ENCODE measurements at regions not wholly inside any gene's neighbourhood (a gene's known extent, or its start where the extent isn't known, plus 50 kb on each side); places are given as distances from the start of the nearest gene placed in this dataset.

GRCh38 chr3:67957268-67957667 lies 302.9 kb upstream of the SUCLG2 start:
- H3K27me3 ChIP-seq (ENCODE audit: insufficient read depth, low read length) = no peaks in the 10 kb centered on the region
- H3K4me3 Mint-ChIP-seq = no peak overlapping the region
- no peaks in the 10 kb centered on the region for H3K36me3 Mint-ChIP-seq
- peaks cover 0 to 26% (median 11%) of the 10 kb centered on the region in 8 donors for H3K9me3 Mint-ChIP-seq
- no peak overlapping the region for H3K27ac ChIP-seq (ENCODE audit: low read depth, low read length)
- CTCF ChIA-PET (ENCODE audit: partially characterized antibody) = interaction anchor here (2.3 kb wide), 1 partner anchor 9 kb away, joined by 9 read pairs; no protein-coding TSS in a partner anchor
- no peaks in the 10 kb centered on the region for H3K9me3 ChIP-seq (ENCODE audit: control insufficient read depth in 1 of 2, low read length in 2 of 2)
- H3K4me1 ChIP-seq (ENCODE audit: insufficient read depth, low read length) = no peaks in the 10 kb centered on the region
- H3K27ac Mint-ChIP-seq = no peak overlapping the region
- intact Hi-C loops (cut with micrococcal nuclease) = no loop called here
- no peak overlapping the region for H3K4me3 ChIP-seq (ENCODE audit: low read length in 2 of 2)
- peaks cover 0 to 7% (median 3%) of the 10 kb centered on the region in 4 donors for H3K4me1 Mint-ChIP-seq
- POLR2A ChIA-PET (ENCODE audit: partially characterized antibody) = no interaction called here
- no peaks in the 10 kb centered on the region for H3K36me3 ChIP-seq (ENCODE audit: insufficient read depth, low read length)
- peaks cover 1 to 2% of the 10 kb centered on the region in 2 donors for H3K27me3 Mint-ChIP-seq
- no peak for DNase-seq

GRCh38 chr3:67947808-67948508 lies 293.5 kb upstream of the SUCLG2 start:
- POLR2A ChIA-PET (ENCODE audit: partially characterized antibody) = interaction anchor here (0.6 to 1.9 kb wide), 10 partner anchors 9 to 865 kb away, joined by 3 to 12 read pairs (median 4); partner anchors contain the start of gene SUCLG2
- Histone ChIP-seq H3K27ac (ENCODE audit: low read depth, low read length) (no peak overlapping the region), H3K36me3 (ENCODE audit: insufficient read depth, low read length) (no peaks in the 10 kb centered on the region), H3K9me3 (ENCODE audit: control insufficient read depth in 1 of 2, low read length in 2 of 2) (no peaks in the 10 kb centered on the region), H3K4me1 (ENCODE audit: insufficient read depth, low read length) (peaks cover 27% of the 10 kb centered on the region), H3K4me3 (ENCODE audit: low read length in 2 of 2) (peak overlapping the region; percentile 24 to 51), H3K27me3 (ENCODE audit: insufficient read depth, low read length) (no peaks in the 10 kb centered on the region)
- Mint-ChIP-seq H3K4me3 (peak overlapping the region; percentile 81 to 95 (median 84)), H3K36me3 (no peaks in the 10 kb centered on the region), H3K9me3 (peaks cover 0 to 17% (median 6%) of the 10 kb centered on the region in 8 donors), H3K27ac (peak overlapping the region; percentile 59 to 95 (median 86)), H3K27me3 (no peaks in the 10 kb centered on the region), H3K4me1 (peaks cover 21 to 46% (median 29%) of the 10 kb centered on the region in 4 donors)
- CTCF ChIA-PET (ENCODE audit: partially characterized antibody) = interaction anchor here (0.7 to 2.1 kb wide), 14 partner anchors 9 to 277 kb away, joined by 3 to 10 read pairs (median 4); no protein-coding TSS in a partner anchor
- DNase-seq = peak; percentile 75 to 86 (median 82)
- intact Hi-C loops (cut with micrococcal nuclease) = loop anchor here (1.0 to 10.0 kb wide), 5 partner anchors 59 to 309 kb away; partner anchors contain the start of gene SUCLG2

GRCh38 chr3:67946436-67946835 lies 292.0 kb upstream of the SUCLG2 start:
- ChIA-PET CTCF (ENCODE audit: partially characterized antibody) (no interaction called here), POLR2A (ENCODE audit: partially characterized antibody) (no interaction called here)
- Mint-ChIP-seq H3K9me3 (peaks cover 0 to 9% (median under 1%) of the 10 kb centered on the region in 8 donors), H3K27ac (peak overlapping the region in 1 of 7 donors; percentile 32), H3K4me1 (peaks cover 21 to 49% (median 31%) of the 10 kb centered on the region in 4 donors), H3K27me3 (no peaks in the 10 kb centered on the region), H3K36me3 (no peaks in the 10 kb centered on the region), H3K4me3 (peak overlapping the region in 2 of 8 donors; percentile 7 to 26)
- peaks cover 27% of the 10 kb centered on the region for H3K4me1 ChIP-seq (ENCODE audit: insufficient read depth, low read length)
- H3K4me3 ChIP-seq (ENCODE audit: low read length in 2 of 2) = no peak overlapping the region
- DNase-seq = no peak
- H3K9me3 ChIP-seq (ENCODE audit: control insufficient read depth in 1 of 2, low read length in 2 of 2) = no peaks in the 10 kb centered on the region
- no peak overlapping the region for H3K27ac ChIP-seq (ENCODE audit: low read depth, low read length)
- intact Hi-C loops (cut with micrococcal nuclease) = loop anchor here (5.0 to 10.0 kb wide), 3 partner anchors 61 to 292 kb away; partner anchors contain the start of gene SUCLG2
- no peaks in the 10 kb centered on the region for H3K36me3 ChIP-seq (ENCODE audit: insufficient read depth, low read length)
- no peaks in the 10 kb centered on the region for H3K27me3 ChIP-seq (ENCODE audit: insufficient read depth, low read length)

DNA sequence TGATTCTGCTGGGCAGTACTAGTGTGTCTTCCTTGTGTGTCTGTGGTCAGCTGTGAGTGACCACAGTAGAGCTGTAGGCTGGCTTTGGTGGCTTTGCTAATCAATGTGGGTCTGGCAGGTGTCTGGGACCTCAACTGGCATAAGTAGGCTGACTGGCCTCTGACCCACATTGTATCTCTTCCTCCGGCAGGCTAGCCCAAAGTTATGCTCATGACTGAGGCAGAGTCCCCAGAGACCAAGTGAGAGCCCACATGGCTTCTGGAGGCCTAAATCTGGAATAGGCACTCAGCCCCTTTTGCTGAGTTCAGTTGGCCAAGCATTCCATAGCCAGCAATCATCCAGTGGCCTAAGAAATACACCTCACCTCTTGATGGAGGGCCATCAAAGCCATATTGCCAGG lies 289.1 kb upstream of the SUCLG2 start:
- no peak for DNase-seq
- no peaks in the 10 kb centered on the region for H3K36me3 ChIP-seq (ENCODE audit: insufficient read depth, low read length)
- Mint-ChIP-seq H3K4me1 (peaks cover 17 to 46% (median 29%) of the 10 kb centered on the region in 4 donors), H3K27me3 (no peaks in the 10 kb centered on the region), H3K4me3 (no peak overlapping the region), H3K9me3 (peaks cover 0 to 5% (median 0%) of the 10 kb centered on the region in 8 donors), H3K27ac (no peak overlapping the region), H3K36me3 (no peaks in the 10 kb centered on the region)
- H3K9me3 ChIP-seq (ENCODE audit: control insufficient read depth in 1 of 2, low read length in 2 of 2) = no peaks in the 10 kb centered on the region
- intact Hi-C loops (cut with micrococcal nuclease) = loop anchor here (10.0 kb wide), 2 partner anchors 141 to 289 kb away; partner anchors contain the start of gene SUCLG2
- H3K4me3 ChIP-seq (ENCODE audit: low read length in 2 of 2) = no peak overlapping the region
- ChIA-PET POLR2A (ENCODE audit: partially characterized antibody) (no interaction called here), CTCF (ENCODE audit: partially characterized antibody) (no interaction called here)
- peaks cover 22% of the 10 kb centered on the region for H3K4me1 ChIP-seq (ENCODE audit: insufficient read depth, low read length)
- H3K27me3 ChIP-seq (ENCODE audit: insufficient read depth, low read length) = no peaks in the 10 kb centered on the region
- H3K27ac ChIP-seq (ENCODE audit: low read depth, low read length) = no peak overlapping the region

DNA sequence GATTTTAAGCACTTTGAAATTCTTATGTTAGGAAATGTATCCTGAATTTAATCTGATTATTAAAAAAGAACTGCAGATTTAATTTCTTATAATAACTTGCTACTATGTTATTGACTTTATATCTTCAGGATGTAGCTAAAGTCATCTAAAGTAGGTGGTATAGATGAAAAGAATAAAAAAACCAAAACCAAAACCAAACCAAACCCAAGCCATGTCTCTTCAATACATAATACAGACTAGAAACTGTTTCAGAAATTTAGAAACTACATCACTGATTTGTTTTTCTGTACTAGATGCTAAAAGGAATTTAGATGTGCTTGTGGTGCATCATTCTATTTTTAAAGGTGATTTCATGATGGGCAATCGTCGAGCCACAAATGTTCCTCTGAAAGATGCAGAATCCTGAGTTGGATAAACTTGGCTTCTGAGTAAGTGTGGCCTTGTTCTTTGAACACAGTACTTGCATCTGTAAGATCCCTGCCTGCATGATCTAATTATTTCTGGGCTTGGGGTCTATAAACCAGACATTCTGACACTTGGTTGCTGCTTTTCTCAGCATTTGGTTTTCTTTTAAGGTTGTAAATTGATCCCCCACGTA lies 287.1 kb upstream of the SUCLG2 start:
- Mint-ChIP-seq H3K27ac (peak overlapping the region in 3 of 7 donors; percentile 8 to 62 (median 31)), H3K9me3 (peaks cover 0 to 5% (median 0%) of the 10 kb centered on the region in 8 donors), H3K4me3 (no peak overlapping the region), H3K36me3 (no peaks in the 10 kb centered on the region), H3K27me3 (no peaks in the 10 kb centered on the region), H3K4me1 (peaks cover 3 to 27% (median 13%) of the 10 kb centered on the region in 4 donors)
- CTCF ChIA-PET (ENCODE audit: partially characterized antibody) = interaction anchor here (0.7 kb wide), 1 partner anchor 116 kb away, joined by 4 read pairs; no protein-coding TSS in a partner anchor
- H3K27me3 ChIP-seq (ENCODE audit: insufficient read depth, low read length) = no peaks in the 10 kb centered on the region
- no peak overlapping the region for H3K4me3 ChIP-seq (ENCODE audit: low read length in 2 of 2)
- no peak overlapping the region for H3K27ac ChIP-seq (ENCODE audit: low read depth, low read length)
- H3K4me1 ChIP-seq (ENCODE audit: insufficient read depth, low read length) = peaks cover 5% of the 10 kb centered on the region
- intact Hi-C loops (cut with micrococcal nuclease) = loop anchor here (10.0 kb wide), 2 partner anchors 143 to 287 kb away; partner anchors contain the start of gene SUCLG2
- DNase-seq = no peak
- POLR2A ChIA-PET (ENCODE audit: partially characterized antibody) = no interaction called here
- no peaks in the 10 kb centered on the region for H3K9me3 ChIP-seq (ENCODE audit: control insufficient read depth in 1 of 2, low read length in 2 of 2)
- H3K36me3 ChIP-seq (ENCODE audit: insufficient read depth, low read length) = no peaks in the 10 kb centered on the region

DNA sequence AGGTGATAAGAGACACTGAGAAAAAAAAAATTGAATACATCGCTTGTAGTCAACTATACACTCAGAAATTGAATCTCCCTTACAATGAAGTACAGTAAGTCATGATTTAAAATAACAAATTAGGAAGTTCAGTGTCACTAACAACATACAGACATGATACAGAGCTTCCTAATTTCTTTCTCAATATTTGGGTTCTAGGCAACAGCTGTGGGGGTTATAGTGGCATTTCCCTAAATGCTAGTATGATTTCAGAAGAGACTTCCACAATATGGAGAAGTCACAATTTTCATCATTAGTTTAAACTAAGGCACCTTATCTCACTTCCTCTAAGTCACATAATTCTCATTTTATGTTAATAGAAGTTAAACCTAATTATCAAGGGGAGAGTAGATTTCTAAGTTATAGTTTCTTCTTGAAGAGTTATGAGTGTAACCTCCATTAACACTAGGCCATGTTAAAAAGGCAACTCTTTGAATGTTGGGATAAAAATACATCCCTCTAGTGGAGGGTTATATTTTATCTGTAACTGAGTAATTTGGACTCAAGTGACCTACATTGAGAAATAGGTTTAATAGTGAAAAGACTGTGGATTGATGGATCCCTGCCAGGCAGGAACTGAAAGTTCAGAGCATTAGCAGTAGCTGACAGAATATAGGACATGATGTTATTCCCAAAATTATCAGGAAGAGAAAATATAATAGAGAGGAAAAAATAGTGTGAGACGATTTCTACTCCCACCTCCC lies 286.0 kb upstream of the SUCLG2 start:
- no peaks in the 10 kb centered on the region for H3K9me3 ChIP-seq (ENCODE audit: control insufficient read depth in 1 of 2, low read length in 2 of 2)
- Mint-ChIP-seq H3K27me3 (no peaks in the 10 kb centered on the region), H3K9me3 (peaks cover 0 to 4% (median under 1%) of the 10 kb centered on the region in 8 donors), H3K27ac (peak overlapping the region in 2 of 7 donors; percentile 53 to 60), H3K4me1 (peaks cover 0 to 19% (median 9%) of the 10 kb centered on the region in 4 donors), H3K36me3 (no peaks in the 10 kb centered on the region), H3K4me3 (no peak overlapping the region)
- H3K36me3 ChIP-seq (ENCODE audit: insufficient read depth, low read length) = no peaks in the 10 kb centered on the region
- H3K27ac ChIP-seq (ENCODE audit: low read depth, low read length) = no peak overlapping the region
- H3K4me1 ChIP-seq (ENCODE audit: insufficient read depth, low read length) = no peaks in the 10 kb centered on the region
- intact Hi-C loops (cut with micrococcal nuclease) = loop anchor here (10.0 kb wide), 2 partner anchors 144 to 286 kb away; partner anchors contain the start of gene SUCLG2
- no peak for DNase-seq
- POLR2A ChIA-PET (ENCODE audit: partially characterized antibody) = no interaction called here
- no peak overlapping the region for H3K4me3 ChIP-seq (ENCODE audit: low read length in 2 of 2)
- CTCF ChIA-PET (ENCODE audit: partially characterized antibody) = interaction anchor here (2.7 kb wide), 1 partner anchor 8 kb away, joined by 10 read pairs; no protein-coding TSS in a partner anchor
- no peaks in the 10 kb centered on the region for H3K27me3 ChIP-seq (ENCODE audit: insufficient read depth, low read length)

Measured in CD4-positive, alpha-beta memory T cell (primary cell).